ENCODE measurements at regions not wholly inside any gene's neighbourhood (a gene's known extent, or its start where the extent isn't known, plus 50 kb on each side); places are given as distances from the start of the nearest gene placed in this dataset.
"Not testable (repeated sequence)": the region's sequence is repeated elsewhere in the genome, so short reads cannot be mapped to it uniquely, and the experiment has no call there.

GRCh38 chr11:71322192-71322735 lies 69.9 kb upstream of the SHANK2 start:
- H3K4me3 ChIP-seq, result no peak overlapping the region
- H3K36me3 ChIP-seq (ENCODE audit: low read depth, missing control alignments), result no peaks in the 10 kb centered on the region
- intact Hi-C loops (cut with DNase I; ENCODE audit: low total_unique reads), result no loop called here
- no peak for DNase-seq
- 83 to 91% methylated on average over 11 to 12 of the region's 12 CpGs for WGBS, 2 donors
- no peaks in the 10 kb centered on the region for H3K4me1 ChIP-seq
- H3K27me3 ChIP-seq, result no peaks in the 10 kb centered on the region
- no peak for TF ChIP-seq POLR2A (IDR thresholded peaks at IDR 0.05)
- TF ChIP-seq, protein P1, sequence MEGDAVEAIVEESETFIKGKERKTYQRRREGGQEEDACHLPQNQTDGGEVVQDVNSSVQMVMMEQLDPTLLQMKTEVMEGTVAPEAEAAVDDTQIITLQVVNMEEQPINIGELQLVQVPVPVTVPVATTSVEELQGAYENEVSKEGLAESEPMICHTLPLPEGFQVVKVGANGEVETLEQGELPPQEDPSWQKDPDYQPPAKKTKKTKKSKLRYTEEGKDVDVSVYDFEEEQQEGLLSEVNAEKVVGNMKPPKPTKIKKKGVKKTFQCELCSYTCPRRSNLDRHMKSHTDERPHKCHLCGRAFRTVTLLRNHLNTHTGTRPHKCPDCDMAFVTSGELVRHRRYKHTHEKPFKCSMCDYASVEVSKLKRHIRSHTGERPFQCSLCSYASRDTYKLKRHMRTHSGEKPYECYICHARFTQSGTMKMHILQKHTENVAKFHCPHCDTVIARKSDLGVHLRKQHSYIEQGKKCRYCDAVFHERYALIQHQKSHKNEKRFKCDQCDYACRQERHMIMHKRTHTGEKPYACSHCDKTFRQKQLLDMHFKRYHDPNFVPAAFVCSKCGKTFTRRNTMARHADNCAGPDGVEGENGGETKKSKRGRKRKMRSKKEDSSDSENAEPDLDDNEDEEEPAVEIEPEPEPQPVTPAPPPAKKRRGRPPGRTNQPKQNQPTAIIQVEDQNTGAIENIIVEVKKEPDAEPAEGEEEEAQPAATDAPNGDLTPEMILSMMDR (IDR thresholded peaks at IDR 0.05), result no peak
- no peak overlapping the region for H3K27ac ChIP-seq
- no peaks in the 10 kb centered on the region for H3K9me3 ChIP-seq

DNA sequence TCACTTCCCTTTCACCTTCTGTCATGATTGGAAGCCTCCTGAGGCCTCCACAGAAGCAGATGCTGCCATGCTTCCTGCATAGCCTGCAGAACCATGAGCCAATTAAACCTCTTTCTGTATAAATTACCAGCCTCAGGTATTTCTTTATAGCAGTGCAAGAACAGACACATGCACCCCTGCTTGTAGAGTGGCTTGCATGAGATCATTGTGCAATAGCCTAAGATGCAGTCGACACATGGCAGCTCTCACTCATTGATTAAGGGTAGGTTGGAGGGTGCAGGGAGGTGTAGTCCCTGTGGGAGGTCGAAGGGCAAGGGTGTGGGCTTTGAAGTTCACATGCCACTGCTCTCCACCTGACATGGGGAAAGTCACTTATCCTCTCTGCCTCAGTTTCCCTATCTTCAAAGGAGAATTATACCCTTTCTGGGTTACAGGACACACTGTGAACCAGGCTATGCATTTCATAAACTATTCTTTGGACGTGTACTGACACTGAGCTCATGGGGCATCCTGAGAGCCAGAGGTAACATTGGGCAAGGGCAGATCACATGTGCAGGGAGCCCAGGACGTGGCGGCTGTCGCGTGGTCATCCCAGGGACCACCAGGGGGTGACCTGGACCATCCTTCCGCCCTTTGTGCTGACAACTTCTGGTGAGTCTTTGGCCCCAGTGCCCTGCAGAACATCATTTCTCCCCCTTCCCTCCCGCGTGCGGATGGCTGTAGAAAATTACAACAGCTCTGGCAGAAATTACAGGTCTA lies 69.2 kb upstream of the SHANK2 start:
- Histone ChIP-seq H3K9me3 (no peaks in the 10 kb centered on the region), H3K36me3 (ENCODE audit: low read depth, missing control alignments) (no peaks in the 10 kb centered on the region), H3K4me3 (no peak overlapping the region), H3K27me3 (no peaks in the 10 kb centered on the region), H3K27ac (no peak overlapping the region), H3K4me1 (no peaks in the 10 kb centered on the region)
- 80 to 89% methylated on average over 6 to 11 of the region's 11 CpGs for WGBS, 2 donors
- intact Hi-C loops (cut with DNase I; ENCODE audit: low total_unique reads), result no loop called here
- DNase-seq, result no peak
- TF ChIP-seq POLR2A (IDR thresholded peaks at IDR 0.05), result no peak
- TF ChIP-seq, protein P1 (IDR thresholded peaks at IDR 0.05), result no peak

DNA sequence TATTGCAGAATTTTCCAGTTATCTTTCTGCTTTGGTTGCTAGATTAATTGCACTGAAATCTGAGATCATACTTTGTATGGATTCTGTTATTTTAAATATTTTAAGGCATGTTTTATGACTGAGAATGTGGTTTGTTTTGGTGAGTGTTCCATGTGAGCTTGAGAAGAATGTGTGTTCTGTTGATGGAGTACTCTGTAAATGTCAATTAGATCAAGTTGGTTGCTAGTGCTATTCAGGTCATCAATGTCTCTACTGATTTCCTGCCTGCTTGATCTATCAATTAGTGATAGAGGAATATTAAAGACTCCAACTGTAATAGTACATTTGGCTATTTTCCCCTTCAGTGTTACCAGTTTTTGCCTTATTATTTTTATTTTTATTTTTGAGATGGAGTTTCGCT lies 64.3 kb upstream of the SHANK2 start:
- intact Hi-C loops (cut with DNase I; ENCODE audit: low total_unique reads), result no loop called here
- no peaks in the 10 kb centered on the region for H3K4me1 ChIP-seq
- no peak overlapping the region for H3K27ac ChIP-seq
- DNase-seq, result no peak
- H3K9me3 ChIP-seq, result no peaks in the 10 kb centered on the region
- H3K4me3 ChIP-seq, result no peak overlapping the region
- TF ChIP-seq, protein P1 (IDR thresholded peaks at IDR 0.05), result no peak
- no peak for TF ChIP-seq POLR2A (IDR thresholded peaks at IDR 0.05)
- WGBS, 2 donors, result 100% methylated on average over 1 of the region's 1 CpG
- no peaks in the 10 kb centered on the region for H3K36me3 ChIP-seq (ENCODE audit: low read depth, missing control alignments)
- H3K27me3 ChIP-seq, result no peaks in the 10 kb centered on the region

DNA sequence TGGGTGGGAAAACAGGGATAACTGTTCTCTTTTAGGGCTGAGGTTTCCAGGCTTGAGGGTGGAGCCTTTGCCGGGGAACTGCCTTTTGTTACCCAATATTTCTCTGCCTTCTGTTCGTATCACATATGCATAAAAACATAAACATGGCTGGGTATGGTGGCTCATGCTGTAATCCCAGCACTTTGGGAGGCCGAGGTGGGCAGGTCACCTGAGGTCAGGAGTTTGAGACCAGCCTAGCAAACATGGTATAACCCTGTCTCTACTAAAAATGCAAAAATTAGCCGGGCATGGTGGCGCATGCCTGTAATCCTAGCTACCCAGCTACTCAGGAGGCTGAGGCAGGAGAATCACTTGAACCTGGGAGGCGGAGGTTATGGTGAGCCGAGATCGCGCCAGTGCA lies 60.2 kb upstream of the SHANK2 start:
- H3K27me3 ChIP-seq; H3K4me3 ChIP-seq; intact Hi-C loops (cut with DNase I; ENCODE audit: low total_unique reads); DNase-seq; H3K36me3 ChIP-seq (ENCODE audit: low read depth, missing control alignments); H3K9me3 ChIP-seq; H3K27ac ChIP-seq; H3K4me1 ChIP-seq: not testable (repeated sequence)
- 80% methylated on average over 9 of the region's 9 CpGs for WGBS, 2 donors

- Histone ChIP-seq H3K36me3 (ENCODE audit: low read depth, missing control alignments) (no peaks in the 10 kb centered on the region), H3K4me1 (no peaks in the 10 kb centered on the region), H3K4me3 (no peak overlapping the region), H3K27me3 (no peaks in the 10 kb centered on the region), H3K27ac (no peak overlapping the region), H3K9me3 (no peaks in the 10 kb centered on the region)
- intact Hi-C loops (cut with DNase I; ENCODE audit: low total_unique reads), result no loop called here
- peak; percentile 4 for DNase-seq
- TF ChIP-seq, protein P1 (IDR thresholded peaks at IDR 0.05), result no peak
- TF ChIP-seq POLR2A (IDR thresholded peaks at IDR 0.05), result no peak
- 87 to 88% methylated on average over 15 of the region's 15 CpGs for WGBS, 2 donors
Measured at GRCh38 chr11:71311928-71312510, 59.6 kb upstream of the SHANK2 start.
